ENCODE measurements at regions not wholly inside any gene's neighbourhood (a gene's known extent, or its start where the extent isn't known, plus 50 kb on each side); places are given as distances from the start of the nearest gene placed in this dataset.

- no peaks in the 10 kb centered on the region for H3K9me3 Mint-ChIP-seq
- no peaks in the 10 kb centered on the region for H3K4me1 ChIP-seq (ENCODE audit: insufficient read depth, low read length)
Measured at GRCh38 chr7:136412952-136413351, 435.8 kb upstream of the MTPN start.

More at GRCh38 chr7:136412952-136413351, 435.8 kb upstream of the MTPN start:
- no peak overlapping the region for H3K27ac ChIP-seq (ENCODE audit: insufficient read length, low read depth, low read length)
- H3K27me3 Mint-ChIP-seq (ENCODE audit: low read depth): no peaks in the 10 kb centered on the region; the same call in 1 of the 2 replicates
- H3K14ac ChIP-seq (ENCODE audit: insufficient read depth, low read length): no peak overlapping the region
- H4K5ac ChIP-seq (ENCODE audit: insufficient read length, low read depth, low read length): no peak overlapping the region
- DNase-seq: no peak
- no peak overlapping the region for H3K4me2 ChIP-seq (ENCODE audit: insufficient read depth, insufficient read length, low read length)
- no peaks in the 10 kb centered on the region for H3K27me3 ChIP-seq (ENCODE audit: insufficient read depth, low read length)
- no peaks in the 10 kb centered on the region for H3K79me2 ChIP-seq (ENCODE audit: insufficient read depth, low read length)
- no peak overlapping the region for H2BK12ac ChIP-seq (ENCODE audit: insufficient read length, low read depth, low read length)
- no peak overlapping the region for H3K27ac Mint-ChIP-seq
- WGBS (ENCODE audit: extremely low coverage, insufficient read length, low lambda C conversion rate): no CpG with 5 or more reads among the region's 3 CpGs
- no peaks in the 10 kb centered on the region for H3K23me2 ChIP-seq (ENCODE audit: insufficient read length, low read depth, low read length, poor library complexity, severe bottlenecking)
- no peak overlapping the region for H3K9ac ChIP-seq (ENCODE audit: extremely low read depth, insufficient read length, low read length)
- no peaks in the 10 kb centered on the region for H3K9me3 ChIP-seq (ENCODE audit: control insufficient read depth, low read depth, low read length)
- H4K91ac ChIP-seq (ENCODE audit: insufficient read length, low read depth, low read length): no peak overlapping the region
- TF ChIP-seq CTCF (conservative IDR thresholded peaks at IDR 0.05): no peak
- no peaks in the 10 kb centered on the region for H4K20me1 ChIP-seq (ENCODE audit: control insufficient read depth, insufficient read depth, insufficient read length)
- no peak overlapping the region for H3K23ac ChIP-seq (ENCODE audit: insufficient read length, low read depth, low read length)
- H3K56ac ChIP-seq (ENCODE audit: insufficient read length, low read depth, low read length): no peak overlapping the region
- H3K79me1 ChIP-seq (ENCODE audit: insufficient read depth, low read depth, low read length, poor library complexity, severe bottlenecking): no peaks in the 10 kb centered on the region
- no peak overlapping the region for H2BK120ac ChIP-seq (ENCODE audit: low read depth, low read length, poor library complexity, severe bottlenecking)
- H3K36me3 Mint-ChIP-seq (ENCODE audit: insufficient read depth in 1 of 3, low read depth in 3 of 3): peaks cover 0 to 2% (median 0%) of the 10 kb centered on the region in 3 experiments; a peak in 1 of 7 replicates
- H3K4me1 Mint-ChIP-seq: peaks cover 0 to 2% of the 10 kb centered on the region in 2 experiments; a peak in 1 of 4 replicates
- no peak overlapping the region for H2BK20ac ChIP-seq (ENCODE audit: low read depth, low read length, poor library complexity, severe bottlenecking)
- H3K4ac ChIP-seq (ENCODE audit: low read depth, low read length): no peak overlapping the region
- no peak overlapping the region for H3K4me3 Mint-ChIP-seq
- no peak overlapping the region for H2BK5ac ChIP-seq (ENCODE audit: insufficient read length, low read length)
- no peak overlapping the region for H2AFZ ChIP-seq (ENCODE audit: low read length)
- H2AK5ac ChIP-seq (ENCODE audit: insufficient read length, low read length): no peak overlapping the region
- no peak overlapping the region for H4K8ac ChIP-seq (replicated peaks; ENCODE audit: insufficient read length, low read depth, low read length)
- H2BK15ac ChIP-seq (ENCODE audit: low read depth, low read length): no peak overlapping the region
- H3T11ph ChIP-seq (ENCODE audit: low read length): no peak overlapping the region
- no peak overlapping the region for H3K18ac ChIP-seq (ENCODE audit: insufficient read length, low read depth, low read length)
